ENCODE measurements at regions not wholly inside any gene's neighbourhood (a gene's known extent, or its start where the extent isn't known, plus 50 kb on each side); places are given as distances from the start of the nearest gene placed in this dataset.
A peak's percentile ranks its signal among the peaks of the same experiment; 100 is the strongest.
"Not testable (repeated sequence)": the region's sequence is repeated elsewhere in the genome, so short reads cannot be mapped to it uniquely, and the experiment has no call there.

- Mint-ChIP-seq H3K4me1 (ENCODE audit: low read depth) (no peaks in the 10 kb centered on the region), H3K36me3 (ENCODE audit: insufficient read depth in 2 of 2) (no peaks in the 10 kb centered on the region), H3K27ac (no peak overlapping the region), H3K4me3 (no peak overlapping the region), H3K9me3 (peaks cover 3 to 10% of the 10 kb centered on the region in 2 donors), H3K27me3 (ENCODE audit: low read depth) (no peaks in the 10 kb centered on the region)
- DNase-seq (no peak), ATAC-seq (replicated peaks in 1 of 2) (no peak)
Measured at GRCh38 chr4:137427411-137427810, 104.9 kb downstream of the PCDH18 start.

GRCh38 chr4:137425281-137425680, 107.0 kb downstream of the PCDH18 start:
- no peaks in the 10 kb centered on the region for H3K36me3 Mint-ChIP-seq (ENCODE audit: insufficient read depth in 2 of 2)
- no peaks in the 10 kb centered on the region for H3K4me1 Mint-ChIP-seq (ENCODE audit: low read depth)
- H3K4me3 Mint-ChIP-seq: no peak overlapping the region
- H3K9me3 Mint-ChIP-seq: peaks cover 0 to 10% of the 10 kb centered on the region in 2 donors
- ATAC-seq (replicated peaks in 1 of 2): no peak
- no peaks in the 10 kb centered on the region for H3K27me3 Mint-ChIP-seq (ENCODE audit: low read depth)
- no peak for DNase-seq
- H3K27ac Mint-ChIP-seq: no peak overlapping the region

GRCh38 chr4:137422666-137423065, 109.6 kb downstream of the PCDH18 start:
- ATAC-seq (replicated peaks in 1 of 2): no peak
- DNase-seq: no peak
- Mint-ChIP-seq H3K4me3 (no peak overlapping the region), H3K36me3 (ENCODE audit: insufficient read depth in 2 of 2) (no peaks in the 10 kb centered on the region), H3K9me3 (peaks cover 3 to 12% of the 10 kb centered on the region in 2 donors), H3K4me1 (ENCODE audit: low read depth) (no peaks in the 10 kb centered on the region), H3K27ac (no peak overlapping the region), H3K27me3 (ENCODE audit: low read depth) (no peaks in the 10 kb centered on the region)

GRCh38 chr4:137421796-137422195, 110.5 kb downstream of the PCDH18 start:
- H3K27me3 Mint-ChIP-seq (ENCODE audit: low read depth): no peaks in the 10 kb centered on the region
- H3K4me1 Mint-ChIP-seq (ENCODE audit: low read depth): no peaks in the 10 kb centered on the region

GRCh38 chr4:137420901-137421396, 111.3 kb downstream of the PCDH18 start:
- no peak for ATAC-seq (replicated peaks in 1 of 2)
- H3K4me1 Mint-ChIP-seq (ENCODE audit: low read depth): no peaks in the 10 kb centered on the region
- DNase-seq: no peak
- H3K27ac Mint-ChIP-seq: no peak overlapping the region
- H3K9me3 Mint-ChIP-seq: peaks cover 5 to 14% of the 10 kb centered on the region in 2 donors
- no peaks in the 10 kb centered on the region for H3K27me3 Mint-ChIP-seq (ENCODE audit: low read depth)
- H3K36me3 Mint-ChIP-seq (ENCODE audit: insufficient read depth in 2 of 2): no peaks in the 10 kb centered on the region
- no peak overlapping the region for H3K4me3 Mint-ChIP-seq

More at GRCh38 chr4:137421796-137422195, 110.5 kb downstream of the PCDH18 start:
- Mint-ChIP-seq H3K27ac (no peak overlapping the region), H3K9me3 (peaks cover 5 to 12% of the 10 kb centered on the region in 2 donors), H3K36me3 (ENCODE audit: insufficient read depth in 2 of 2) (no peaks in the 10 kb centered on the region), H3K4me3 (no peak overlapping the region)
- DNase-seq (no peak), ATAC-seq (replicated peaks in 1 of 2) (no peak)

- Mint-ChIP-seq H3K4me1 (ENCODE audit: low read depth) (no peaks in the 10 kb centered on the region), H3K36me3 (ENCODE audit: insufficient read depth in 2 of 2) (no peaks in the 10 kb centered on the region), H3K9me3 (peaks cover 6 to 12% of the 10 kb centered on the region in 2 donors), H3K4me3 (no peak overlapping the region), H3K27ac (no peak overlapping the region), H3K27me3 (ENCODE audit: low read depth) (no peaks in the 10 kb centered on the region)
- no peak for DNase-seq
- no peak for ATAC-seq (replicated peaks in 1 of 2)
Measured at GRCh38 chr4:137417676-137418075, 114.6 kb downstream of the PCDH18 start.

- ATAC-seq (replicated peaks in 1 of 2) (no peak), DNase-seq (no peak)
- H3K27me3 Mint-ChIP-seq (ENCODE audit: low read depth): no peaks in the 10 kb centered on the region
- peaks cover 6 to 11% of the 10 kb centered on the region in 2 donors for H3K9me3 Mint-ChIP-seq
- H3K4me1 Mint-ChIP-seq (ENCODE audit: low read depth): no peaks in the 10 kb centered on the region
- no peak overlapping the region for H3K27ac Mint-ChIP-seq
- no peaks in the 10 kb centered on the region for H3K36me3 Mint-ChIP-seq (ENCODE audit: insufficient read depth in 2 of 2)
- no peak overlapping the region for H3K4me3 Mint-ChIP-seq
Measured at GRCh38 chr4:137414802-137415201, 117.5 kb downstream of the PCDH18 start.

- H3K4me3 Mint-ChIP-seq: no peak overlapping the region
- H3K4me1 Mint-ChIP-seq (ENCODE audit: low read depth): no peaks in the 10 kb centered on the region
- no peak for ATAC-seq (replicated peaks in 1 of 2)
- H3K27me3 Mint-ChIP-seq (ENCODE audit: low read depth): no peaks in the 10 kb centered on the region
- peaks cover 0 to 1% of the 10 kb centered on the region in 2 donors for H3K36me3 Mint-ChIP-seq (ENCODE audit: insufficient read depth in 2 of 2)
- peak overlapping the region; percentile 28 for H3K27ac Mint-ChIP-seq
- peaks cover 2 to 4% of the 10 kb centered on the region in 2 donors for H3K9me3 Mint-ChIP-seq
- DNase-seq: no peak
Measured at GRCh38 chr4:137408527-137409177, 123.6 kb downstream of the PCDH18 start.

- H3K27me3 Mint-ChIP-seq (ENCODE audit: low read depth); H3K4me1 Mint-ChIP-seq (ENCODE audit: low read depth); ATAC-seq (replicated peaks in 1 of 2); H3K36me3 Mint-ChIP-seq (ENCODE audit: insufficient read depth in 2 of 2); H3K4me3 Mint-ChIP-seq; H3K9me3 Mint-ChIP-seq; DNase-seq; H3K27ac Mint-ChIP-seq: not testable (repeated sequence)
Measured at GRCh38 chr4:137405833-137406232, 126.5 kb downstream of the PCDH18 start.

GRCh38 chr4:137394018-137394417, 138.3 kb downstream of the PCDH18 start:
- Mint-ChIP-seq H3K4me1 (ENCODE audit: low read depth) (no peaks in the 10 kb centered on the region), H3K4me3 (no peak overlapping the region), H3K9me3 (peaks cover 0 to 2% of the 10 kb centered on the region in 2 donors), H3K27ac (no peak overlapping the region), H3K27me3 (ENCODE audit: low read depth) (no peaks in the 10 kb centered on the region), H3K36me3 (ENCODE audit: insufficient read depth in 2 of 2) (no peaks in the 10 kb centered on the region)
- DNase-seq: no peak
- no peak for ATAC-seq (replicated peaks in 1 of 2)

GRCh38 chr4:137393044-137393443, 139.2 kb downstream of the PCDH18 start:
- no peak overlapping the region for H3K4me3 Mint-ChIP-seq
- ATAC-seq (replicated peaks in 1 of 2) (no peak), DNase-seq (no peak)
- H3K36me3 Mint-ChIP-seq (ENCODE audit: insufficient read depth in 2 of 2): no peaks in the 10 kb centered on the region
- H3K9me3 Mint-ChIP-seq: peaks cover 0 to 2% of the 10 kb centered on the region in 2 donors
- no peaks in the 10 kb centered on the region for H3K27me3 Mint-ChIP-seq (ENCODE audit: low read depth)
- H3K4me1 Mint-ChIP-seq (ENCODE audit: low read depth): no peaks in the 10 kb centered on the region
- no peak overlapping the region for H3K27ac Mint-ChIP-seq

GRCh38 chr4:137390707-137391106, 141.6 kb downstream of the PCDH18 start:
- Mint-ChIP-seq H3K4me1 (ENCODE audit: low read depth) (no peaks in the 10 kb centered on the region), H3K9me3 (no peaks in the 10 kb centered on the region), H3K27ac (no peak overlapping the region), H3K27me3 (ENCODE audit: low read depth) (no peaks in the 10 kb centered on the region), H3K4me3 (no peak overlapping the region), H3K36me3 (ENCODE audit: insufficient read depth in 2 of 2) (no peaks in the 10 kb centered on the region)
- ATAC-seq (replicated peaks in 1 of 2): no peak
- DNase-seq: no peak

GRCh38 chr4:137389911-137390520, 142.3 kb downstream of the PCDH18 start:
- Mint-ChIP-seq H3K27me3 (ENCODE audit: low read depth) (no peaks in the 10 kb centered on the region), H3K4me1 (ENCODE audit: low read depth) (no peaks in the 10 kb centered on the region), H3K36me3 (ENCODE audit: insufficient read depth in 2 of 2) (no peaks in the 10 kb centered on the region), H3K9me3 (no peaks in the 10 kb centered on the region), H3K27ac (no peak overlapping the region), H3K4me3 (no peak overlapping the region)
- DNase-seq (no peak), ATAC-seq (replicated peaks in 1 of 2) (no peak)

GRCh38 chr4:137387924-137388323, 144.4 kb downstream of the PCDH18 start:
- no peaks in the 10 kb centered on the region for H3K36me3 Mint-ChIP-seq (ENCODE audit: insufficient read depth in 2 of 2)
- no peak overlapping the region for H3K4me3 Mint-ChIP-seq
- no peaks in the 10 kb centered on the region for H3K4me1 Mint-ChIP-seq (ENCODE audit: low read depth)
- ATAC-seq (replicated peaks in 1 of 2): no peak
- no peaks in the 10 kb centered on the region for H3K27me3 Mint-ChIP-seq (ENCODE audit: low read depth)
- no peak overlapping the region for H3K27ac Mint-ChIP-seq
- no peak for DNase-seq
- peaks cover 2 to 3% of the 10 kb centered on the region in 2 donors for H3K9me3 Mint-ChIP-seq
